Activated CD4-positive, CD25-positive, alpha-beta regulatory T cell treated with anti-CD3 and anti-CD28 coated beads, Interleukin-2, amount 50 U/mL, for 72 hours (primary cell): ENCODE measurements at regions not wholly inside any gene's neighbourhood (a gene's known extent, or its start where the extent isn't known, plus 50 kb on each side); places are given as distances from the start of the nearest gene placed in this dataset.

Experiments used
- DNase-seq: peaks from one replicate; pipeline ENCODE4 v3.0.0; 2021

- no peak for DNase-seq
These were observed 75.2 kb upstream of the UBAC2 start for GRCh38 chr13:99125326-99125915.

- DNase-seq = no peak
These were observed 73.8 kb upstream of the UBAC2 start for GRCh38 chr13:99126821-99127220.

GRCh38 chr13:99129050-99129449 is 71.6 kb upstream of the UBAC2 start:
- DNase-seq = no peak

DNA sequence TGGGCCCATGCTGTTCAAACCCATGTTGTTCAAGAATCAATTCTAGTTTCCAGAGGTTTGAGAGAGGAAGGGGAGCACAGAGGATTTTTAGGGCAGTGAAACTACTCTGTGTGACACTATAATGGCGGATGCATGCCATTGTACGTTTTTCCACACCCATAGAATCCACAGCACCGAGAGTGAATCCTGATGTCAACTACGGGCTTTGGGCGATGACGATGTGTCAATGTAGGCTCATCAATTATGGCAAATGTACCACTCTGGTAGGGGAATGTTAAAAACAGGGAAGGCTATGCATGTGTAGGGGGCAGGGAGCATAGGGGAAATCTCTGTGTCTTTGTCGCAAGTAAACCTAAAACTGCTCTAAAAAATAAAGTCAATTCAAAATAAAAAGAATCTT is 70.7 kb upstream of the UBAC2 start:
- no peak for DNase-seq

- no peak for DNase-seq
These were observed 69.2 kb upstream of the UBAC2 start for GRCh38 chr13:99131410-99131809.

DNA sequence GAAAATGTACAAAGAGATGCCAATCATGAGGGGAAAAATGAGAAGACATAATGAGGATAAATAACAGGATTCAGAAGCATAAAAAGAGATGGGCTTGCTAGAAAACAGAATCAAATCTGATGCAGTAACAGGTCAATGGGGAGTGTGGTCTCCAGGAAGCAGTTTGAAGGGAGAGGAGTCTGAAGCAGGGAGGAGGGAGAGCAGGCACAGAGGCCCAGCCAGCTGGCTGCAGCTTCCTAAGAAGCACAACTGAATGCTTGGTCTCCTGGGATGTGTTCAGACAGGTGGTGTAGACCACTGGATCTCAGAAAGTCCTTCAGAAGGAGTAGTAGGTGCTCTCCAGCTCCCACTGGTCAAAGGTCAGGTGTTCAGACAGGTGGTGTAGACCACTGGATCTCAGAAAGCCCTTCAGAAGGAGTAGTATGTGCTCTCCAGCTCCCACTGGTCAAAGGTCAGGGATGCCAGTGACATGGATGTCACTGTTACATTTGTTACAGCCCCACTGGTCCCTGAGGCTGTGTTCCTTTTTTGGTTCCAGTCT is 68.3 kb upstream of the UBAC2 start:
- DNase-seq = no peak

GRCh38 chr13:99133230-99133629 is 67.4 kb upstream of the UBAC2 start:
- DNase-seq = no peak

- DNase-seq = no peak
These were observed 66.8 kb upstream of the UBAC2 start for GRCh38 chr13:99133848-99134247.

DNA sequence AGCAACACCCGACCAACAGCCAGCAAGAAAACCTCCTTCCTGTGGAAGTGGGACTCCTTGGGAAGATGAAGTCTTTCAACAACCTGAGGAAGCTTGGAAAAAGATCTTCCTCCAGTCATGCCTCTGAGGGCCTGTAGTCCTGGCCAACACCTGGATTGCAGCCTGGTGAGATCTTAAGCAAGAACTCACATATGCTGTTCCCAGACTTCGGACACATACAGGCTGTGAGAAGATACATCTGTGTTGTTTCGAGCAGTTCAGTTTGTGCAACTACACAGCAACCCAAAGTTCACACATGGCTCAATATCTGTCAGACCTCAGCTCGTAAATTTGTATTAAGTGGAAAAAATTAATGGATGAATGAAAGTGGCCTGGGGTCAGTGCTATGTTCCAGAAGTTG is 65.1 kb upstream of the UBAC2 start:
- DNase-seq = no peak

DNA sequence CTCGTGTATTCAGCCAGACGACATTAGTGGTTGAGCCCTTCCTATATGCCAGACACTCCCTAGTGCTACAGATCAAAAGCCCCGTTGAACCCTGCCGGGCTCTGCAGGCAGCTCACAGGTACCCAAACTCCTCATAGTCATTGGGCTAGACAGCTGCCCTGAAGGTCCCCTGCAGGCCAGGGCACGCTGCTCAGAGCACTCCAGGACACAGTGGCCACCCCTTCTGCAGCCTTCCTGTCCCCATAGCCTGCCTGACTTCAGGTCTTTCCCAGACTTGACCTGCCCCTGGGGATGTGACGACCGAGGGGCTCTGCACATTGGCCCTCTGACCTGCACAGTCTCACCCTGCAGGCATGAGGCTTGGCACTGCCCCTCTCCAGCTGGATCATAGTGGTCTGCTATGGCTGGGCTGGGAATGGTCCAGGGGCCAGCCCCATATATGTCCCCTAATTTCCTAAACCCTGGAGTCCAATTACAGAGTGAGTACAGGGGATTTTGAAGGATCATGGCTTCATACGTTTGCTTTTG is 64.2 kb upstream of the UBAC2 start:
- DNase-seq = no peak

DNA sequence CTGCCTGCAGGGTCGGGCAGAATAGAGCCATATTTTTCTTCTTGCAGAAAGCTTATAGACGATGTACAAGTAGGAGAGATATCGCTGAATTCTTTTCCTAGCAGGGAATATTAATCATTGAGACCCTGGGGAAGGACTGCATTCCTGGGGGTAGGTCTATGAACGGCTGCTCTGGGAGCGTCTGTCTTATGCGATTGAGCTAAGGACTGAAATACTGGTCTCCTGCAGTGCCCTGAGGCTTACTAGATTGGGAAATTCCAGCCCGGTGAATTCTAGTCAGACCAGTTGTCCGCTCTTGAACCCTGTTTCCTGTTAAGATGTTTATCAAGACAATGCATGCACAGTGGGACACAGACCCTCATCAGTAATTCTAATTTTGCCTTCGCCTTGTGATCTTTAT is 59.8 kb upstream of the UBAC2 start:
- no peak for DNase-seq

DNA sequence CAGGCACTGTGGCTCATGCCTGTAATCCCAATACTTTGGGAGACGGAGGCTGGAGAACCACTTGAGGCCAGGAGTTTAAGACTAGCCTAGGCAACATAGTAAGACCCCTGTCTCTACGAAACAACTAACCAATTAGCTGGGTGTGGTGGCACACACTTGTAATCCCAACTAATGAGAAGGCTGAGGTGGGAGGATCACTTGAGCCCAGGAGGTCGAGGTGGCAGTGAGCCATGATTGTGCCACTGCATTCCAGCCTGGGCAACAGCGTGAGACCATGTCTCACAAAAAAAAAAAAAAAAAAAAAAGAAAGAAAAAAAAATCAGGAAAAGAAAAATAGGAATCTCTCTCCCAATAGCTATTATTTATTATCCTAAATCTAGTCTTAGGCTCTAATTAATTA is 56.8 kb upstream of the UBAC2 start:
- DNase-seq = no peak

- DNase-seq = no peak
These were observed 56.3 kb upstream of the UBAC2 start for GRCh38 chr13:99144306-99144705.

GRCh38 chr13:99145461-99145860 is 55.2 kb upstream of the UBAC2 start:
- no peak for DNase-seq

- DNase-seq = no peak
These were observed 49.9 kb upstream of the UBAC2 start for GRCh38 chr13:99150575-99151361.
